GM19351 (cell line): ENCODE measurements at regions not wholly inside any gene's neighbourhood (a gene's known extent, or its start where the extent isn't known, plus 50 kb on each side); places are given as distances from the start of the nearest gene placed in this dataset.

Source experiments
- ATAC-seq: cut with Tn5 transposase; IDR thresholded peaks from one replicate; pipeline ENCODE4 v1.9.1; 2021; ENCODE audit warnings: mild to moderate bottlenecking, moderate library complexity; ENCODE audit not compliant: unreplicated experiment

DNA sequence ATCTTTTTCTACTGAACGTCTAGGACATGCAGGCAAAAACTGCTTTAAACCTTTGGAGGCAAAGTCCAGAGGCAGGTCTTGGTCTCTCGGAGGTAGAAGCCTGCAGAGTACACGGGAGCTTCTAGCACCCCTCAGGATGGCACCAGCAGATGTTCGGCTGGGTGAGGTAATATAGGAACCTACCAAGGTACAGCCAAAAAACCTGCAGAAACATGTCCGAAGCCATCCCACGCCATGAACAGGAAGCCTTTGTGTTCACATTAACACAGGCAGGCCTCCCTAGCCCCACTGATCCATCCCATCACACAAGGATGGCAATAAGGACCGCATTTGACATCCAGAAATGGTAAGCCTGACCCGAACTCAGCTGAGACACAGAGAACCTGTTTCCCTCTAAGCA, 157.9 kb upstream of the HES1 start:
- no peak for ATAC-seq

DNA sequence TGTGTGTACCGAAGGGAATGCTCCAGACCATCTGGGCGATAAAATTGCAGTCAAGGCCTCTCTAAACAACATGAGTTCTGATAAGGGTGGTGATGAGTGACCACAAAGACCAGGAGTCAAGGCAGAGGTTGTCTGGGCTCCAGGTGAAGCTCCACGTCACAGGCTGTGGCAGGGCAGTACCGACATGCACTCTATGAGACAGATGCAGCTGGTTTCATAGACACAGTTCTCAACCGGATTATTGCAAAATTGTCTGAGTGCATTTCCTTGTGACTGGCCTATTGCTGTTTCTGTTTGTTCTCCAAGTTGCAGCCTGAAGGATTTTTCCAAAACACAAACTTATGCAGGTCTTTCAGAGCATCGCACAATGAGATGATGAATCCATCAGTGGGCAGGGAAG, 157.5 kb upstream of the HES1 start:
- ATAC-seq = no peak

DNA sequence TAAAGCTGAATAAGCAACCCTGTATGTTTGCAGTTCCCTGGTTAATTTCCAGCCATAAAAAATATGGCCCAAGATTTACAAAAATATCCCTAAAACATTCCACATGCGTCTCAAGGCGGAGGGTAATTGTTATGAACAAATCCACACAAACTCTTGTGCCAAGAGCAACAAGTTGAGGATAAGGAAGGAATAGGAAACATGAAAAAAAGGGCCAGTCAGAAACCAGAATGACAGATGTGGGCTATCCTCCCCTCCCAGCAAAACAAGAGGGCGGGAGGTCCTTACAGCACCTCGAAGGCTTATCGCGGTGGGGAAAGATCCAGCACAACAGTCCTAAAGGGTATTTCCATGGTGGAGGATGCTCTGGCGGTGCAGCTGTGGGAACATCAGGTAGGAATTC, 155.6 kb upstream of the HES1 start:
- no peak for ATAC-seq

DNA sequence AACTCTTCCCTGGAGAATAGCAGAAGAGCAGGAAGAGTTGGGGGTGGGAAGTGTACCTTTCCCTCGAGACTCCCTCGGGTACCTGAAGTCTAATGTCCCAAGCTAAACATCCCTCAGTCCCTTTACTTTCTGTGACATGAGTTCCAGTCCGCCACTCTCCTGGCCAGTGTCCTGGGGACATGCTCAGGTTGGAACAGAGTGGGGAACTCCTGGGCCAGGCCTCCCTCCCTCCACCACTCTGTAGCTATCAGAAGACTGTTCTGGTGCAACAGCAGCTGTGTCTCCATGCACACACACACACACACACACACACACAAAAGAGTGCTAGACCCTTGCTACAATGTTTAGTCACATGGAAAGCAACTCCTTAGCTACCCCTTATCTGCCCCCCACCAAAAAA, 155.0 kb upstream of the HES1 start:
- ATAC-seq = no peak

DNA sequence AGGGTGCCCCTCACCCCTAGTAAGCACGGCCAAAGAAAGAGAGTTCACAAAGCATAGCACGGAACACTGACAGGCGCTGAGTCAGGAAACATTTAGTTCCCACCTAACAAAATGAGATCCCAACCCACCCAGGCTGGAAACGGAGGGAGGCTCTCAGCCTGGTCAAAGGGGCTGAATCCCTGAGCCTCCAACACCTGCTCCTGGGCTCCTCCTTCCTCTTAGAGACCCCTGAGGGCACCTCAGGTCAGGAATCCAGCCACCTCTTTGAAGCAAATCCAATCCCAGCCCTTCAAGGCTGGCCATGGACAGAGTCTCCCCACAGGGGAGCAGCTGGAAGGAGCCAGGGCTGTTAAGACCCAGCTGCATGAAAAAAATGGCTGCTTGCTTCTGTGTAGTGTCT, 154.4 kb upstream of the HES1 start:
- ATAC-seq = no peak

DNA sequence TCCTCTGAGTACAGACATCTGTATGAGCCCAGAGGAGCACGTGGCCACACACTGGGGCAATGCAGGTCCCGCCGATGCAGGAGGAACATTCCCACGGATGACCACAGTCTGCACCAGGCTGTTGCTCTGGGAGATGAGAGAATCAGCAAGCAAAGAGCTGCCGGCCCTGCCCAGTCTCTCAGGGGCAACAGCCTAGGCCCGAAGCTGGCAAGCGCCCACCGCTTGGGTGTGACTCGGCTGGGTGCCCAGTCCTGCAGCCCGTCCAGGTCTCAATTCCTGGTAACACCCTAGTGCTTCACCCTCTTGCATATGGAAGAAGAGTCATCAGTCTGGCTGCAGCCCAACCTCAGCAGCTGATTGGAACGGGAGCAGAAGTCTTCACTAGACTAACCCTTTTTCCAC, 153.7 kb upstream of the HES1 start:
- no peak for ATAC-seq

DNA sequence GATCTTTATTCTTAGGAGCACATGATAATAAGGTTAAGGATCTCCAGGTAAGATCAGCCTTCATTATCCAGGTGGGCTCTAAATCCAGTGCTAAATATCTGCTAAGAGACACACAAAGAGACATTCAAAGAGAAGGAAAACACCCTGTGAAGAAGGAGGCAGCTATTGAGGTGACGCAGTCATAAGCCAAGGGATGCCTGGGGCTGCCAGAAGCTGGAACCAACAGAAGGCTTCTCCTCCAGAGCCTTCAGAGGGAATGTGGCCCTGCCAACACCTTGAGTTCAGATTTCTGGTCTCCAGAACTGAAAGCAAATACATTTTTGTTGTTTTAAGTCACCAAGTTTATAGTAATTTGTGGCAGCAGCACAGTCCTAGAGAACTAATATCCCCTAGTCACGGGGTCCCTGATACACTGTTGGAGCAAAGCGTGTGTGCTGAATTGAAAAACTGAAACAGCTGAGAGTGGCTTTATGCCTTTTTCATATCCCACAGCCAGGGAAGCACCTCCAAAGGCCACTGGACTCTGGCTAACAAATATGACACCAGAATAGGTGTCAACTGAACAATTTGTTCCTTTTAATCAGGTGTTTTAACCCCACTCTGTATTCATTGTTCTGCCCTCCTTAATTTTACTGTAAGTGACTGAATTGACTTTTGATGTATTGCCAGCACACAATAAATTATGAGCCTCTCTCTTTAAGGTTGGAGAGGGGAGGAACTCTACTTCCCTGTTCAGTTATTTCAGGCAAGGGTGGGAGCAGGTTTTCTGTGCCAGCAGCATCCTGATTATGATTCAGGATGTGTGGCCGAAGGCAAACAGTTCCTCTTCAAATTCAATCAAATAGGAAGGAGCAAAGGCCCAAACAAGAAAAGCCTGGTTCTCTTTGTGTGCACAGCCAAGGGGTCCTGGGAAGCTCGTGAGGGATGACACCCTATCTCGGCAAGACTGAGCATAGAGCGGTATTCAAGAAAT, 151.8 kb upstream of the HES1 start:
- no peak for ATAC-seq

DNA sequence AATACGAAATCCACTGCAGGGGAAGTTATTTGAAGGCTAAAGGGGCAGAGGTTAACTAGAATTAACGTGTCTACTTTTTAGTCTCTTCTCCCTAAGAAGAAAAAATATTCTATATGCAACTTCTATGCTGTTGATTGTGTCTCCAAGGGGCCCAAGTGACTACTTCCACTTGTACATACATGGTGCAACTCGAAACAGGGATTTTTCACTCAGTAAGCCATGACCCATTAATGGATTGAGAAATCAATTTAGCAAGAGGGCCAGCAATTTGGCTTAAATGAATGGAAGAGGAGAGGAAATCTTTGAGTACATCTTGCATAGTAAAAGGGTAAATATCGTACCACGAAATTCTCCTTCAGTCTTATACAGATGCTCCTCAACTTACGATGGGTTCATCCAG, 151.1 kb upstream of the HES1 start:
- ATAC-seq = no peak

DNA sequence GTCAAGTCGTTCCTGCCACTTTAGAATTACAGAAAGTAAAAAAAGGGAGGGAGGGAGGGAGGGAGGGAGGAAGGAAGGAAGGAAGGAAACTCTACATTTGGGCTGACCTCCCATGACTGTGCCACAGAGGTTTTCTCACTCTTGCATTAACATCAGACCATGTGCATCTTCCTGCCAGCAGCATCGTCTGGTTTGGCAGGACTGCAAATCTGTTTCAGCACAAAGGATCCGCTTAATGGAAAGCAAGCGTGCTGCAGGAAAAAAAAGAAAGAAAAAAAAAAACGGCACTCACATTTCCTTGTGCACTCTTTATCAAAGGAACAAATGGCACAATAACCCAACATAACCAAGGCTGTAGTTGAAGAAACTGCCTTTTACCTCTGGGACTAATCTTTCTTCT, 148.8 kb upstream of the HES1 start:
- ATAC-seq = no peak

DNA sequence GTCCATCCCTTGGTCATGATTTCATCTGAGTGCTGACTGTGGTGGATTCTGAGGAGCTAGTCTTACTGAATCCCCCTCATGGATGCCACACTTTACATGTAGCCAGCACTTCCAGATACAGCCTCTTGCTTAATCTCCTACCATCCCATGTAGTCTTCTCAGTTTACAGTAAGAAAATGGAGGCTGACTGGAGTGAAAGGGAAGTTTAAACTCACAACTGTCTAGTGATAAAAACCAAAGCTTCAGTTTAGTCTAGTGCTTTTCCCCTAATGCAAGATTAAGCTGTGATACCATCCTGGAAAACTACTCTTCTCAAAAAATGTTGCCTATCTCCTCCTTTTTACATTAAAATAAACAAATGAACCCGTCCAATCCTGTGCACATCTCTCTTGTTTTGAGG, 146.8 kb upstream of the HES1 start:
- no peak for ATAC-seq

DNA sequence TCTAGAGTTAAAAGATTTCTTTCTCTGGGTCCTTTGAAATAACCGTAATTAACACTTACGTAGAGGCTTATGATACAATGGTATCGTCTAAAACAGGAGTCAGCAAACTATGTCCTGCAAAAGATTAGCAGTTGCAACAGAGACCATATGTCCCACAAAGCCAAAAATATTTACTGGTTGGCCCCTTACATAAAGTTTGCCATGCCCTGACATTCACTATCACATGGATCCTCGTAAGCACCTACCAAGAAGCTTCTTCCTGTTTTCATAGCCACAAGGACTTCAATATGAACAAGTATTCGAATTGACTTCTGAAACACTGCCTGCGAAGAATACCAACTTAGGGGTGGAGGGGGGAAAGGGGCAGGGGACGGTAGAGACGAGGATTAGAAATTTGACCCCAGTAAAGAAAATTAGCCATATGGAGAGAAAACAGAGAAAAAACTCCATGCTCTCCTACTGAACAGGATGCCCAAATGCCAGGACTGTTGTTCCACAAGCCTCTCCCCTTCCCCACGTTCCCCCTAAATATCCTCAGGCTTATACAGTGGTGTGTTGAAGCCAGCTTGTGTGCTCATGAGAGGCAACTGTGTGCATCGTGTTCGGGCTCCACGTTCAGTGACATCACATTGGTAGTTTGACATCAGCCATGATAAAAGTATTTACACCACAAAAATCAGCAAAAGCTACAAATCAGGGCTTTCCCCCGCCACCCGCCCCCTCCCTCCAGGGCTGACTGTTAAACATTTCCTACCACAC, 144.1 kb upstream of the HES1 start:
- no peak for ATAC-seq

DNA sequence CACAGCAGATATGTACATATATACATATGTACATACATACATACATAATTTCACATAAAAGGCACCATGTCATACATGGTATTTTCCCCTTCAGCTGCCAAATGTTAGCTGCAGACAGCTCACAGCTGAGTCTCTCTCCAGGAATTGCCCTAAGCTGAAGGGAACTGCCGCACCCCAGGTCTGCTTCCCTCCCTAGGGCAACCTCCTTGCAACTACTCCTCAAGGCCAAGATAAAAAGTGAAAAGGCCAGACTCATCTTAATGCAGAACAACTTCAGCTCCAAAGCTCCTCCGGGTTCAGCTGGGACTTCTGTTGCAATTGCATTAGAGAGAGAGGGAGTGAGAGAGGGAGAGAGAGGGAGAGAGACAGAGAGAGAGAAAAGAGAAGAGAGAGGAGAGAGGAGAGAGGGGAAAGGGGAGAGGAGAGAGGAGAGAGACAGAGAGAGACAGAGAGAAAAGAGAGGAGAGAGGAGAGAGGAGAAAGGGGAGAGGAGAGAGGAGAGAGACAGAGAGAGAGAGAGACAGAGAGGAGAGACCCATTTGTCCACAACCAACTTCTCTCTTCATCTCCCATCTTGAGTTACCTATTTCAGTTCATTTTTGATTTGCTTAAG, 143.4 kb upstream of the HES1 start:
- no peak for ATAC-seq

DNA sequence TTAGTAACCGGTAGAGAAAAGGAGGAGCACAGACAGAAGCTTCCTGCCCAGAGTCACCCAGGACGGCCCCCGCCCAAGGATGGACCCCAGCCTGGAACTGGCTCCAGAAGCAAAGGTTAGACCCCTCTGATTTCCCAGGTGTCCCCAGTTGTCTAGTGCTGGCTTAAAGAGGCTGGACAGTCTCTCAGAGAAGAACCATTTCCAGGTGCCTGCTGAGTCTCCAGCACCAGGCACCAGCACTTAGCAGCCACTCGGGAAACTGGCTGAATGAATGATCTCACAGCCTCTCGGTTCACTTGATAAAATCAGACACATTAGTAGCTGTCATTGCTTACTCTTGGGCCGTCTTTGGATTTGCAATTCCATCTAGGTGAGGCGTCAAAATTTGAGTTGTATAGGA, 139.7 kb upstream of the HES1 start:
- ATAC-seq = no peak

DNA sequence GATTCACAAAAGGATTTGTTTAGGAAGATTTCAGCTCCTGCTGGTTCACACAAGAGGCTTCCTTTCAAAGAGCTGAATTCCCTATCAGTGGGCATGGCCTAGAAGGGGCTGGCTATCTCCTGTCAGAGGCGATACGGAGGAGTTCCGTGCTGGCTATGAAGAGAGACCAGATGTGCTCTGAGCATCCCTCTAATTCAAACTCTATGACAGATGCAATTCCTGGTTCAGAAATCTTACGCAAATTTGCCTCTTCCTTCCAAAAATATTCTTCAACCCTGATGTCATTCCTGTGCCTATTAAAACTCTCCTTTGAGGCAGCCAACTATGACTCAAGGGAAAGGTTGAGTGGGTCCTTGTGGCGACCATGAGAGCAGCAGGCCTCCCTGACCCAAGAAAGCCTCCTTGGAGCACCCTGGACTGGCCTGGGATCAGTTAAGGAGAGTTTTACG, 139.3 kb upstream of the HES1 start:
- no peak for ATAC-seq

DNA sequence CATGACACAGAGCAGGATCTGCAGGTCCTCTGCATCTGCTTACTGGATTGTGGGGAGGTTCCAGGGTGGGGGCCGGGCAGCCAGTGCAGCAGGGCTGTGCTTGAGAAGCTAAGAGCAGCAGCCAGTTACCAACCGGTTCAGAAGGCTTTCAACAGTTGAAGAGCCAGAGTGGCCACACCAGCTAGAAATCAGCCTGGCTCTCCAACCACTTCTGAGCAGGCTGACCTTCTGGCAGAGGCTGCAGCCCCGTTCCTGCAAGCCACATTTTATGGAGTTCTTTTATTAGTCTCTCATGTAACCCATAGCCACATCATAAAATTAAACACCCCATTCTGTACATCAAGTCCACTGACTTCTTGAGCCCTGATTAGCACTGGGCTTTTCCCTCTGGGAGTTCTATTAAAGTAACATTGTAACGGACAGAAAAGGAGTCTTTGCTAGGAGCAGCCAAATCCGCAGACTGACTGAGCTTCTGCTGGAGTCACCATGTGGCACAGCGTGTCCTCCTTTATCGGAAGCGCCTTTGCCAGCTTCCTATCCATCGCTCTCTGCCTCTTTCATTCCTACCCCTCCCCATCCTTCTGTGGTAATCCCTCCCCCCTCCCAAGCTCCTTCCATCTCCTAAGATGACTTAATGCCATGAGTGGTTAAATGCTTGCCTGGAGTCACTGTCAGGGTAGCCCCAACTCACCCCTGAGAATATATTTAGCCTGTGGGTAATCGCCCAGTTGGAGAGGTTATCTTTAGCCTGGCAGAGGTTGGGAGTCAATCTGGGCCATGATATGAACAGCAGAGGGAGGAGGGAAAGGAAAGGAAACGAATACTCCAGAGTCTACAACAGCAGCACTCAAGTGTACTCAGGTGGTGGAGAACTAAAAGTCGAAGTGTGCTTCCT, 138.5 kb upstream of the HES1 start:
- ATAC-seq = no peak

DNA sequence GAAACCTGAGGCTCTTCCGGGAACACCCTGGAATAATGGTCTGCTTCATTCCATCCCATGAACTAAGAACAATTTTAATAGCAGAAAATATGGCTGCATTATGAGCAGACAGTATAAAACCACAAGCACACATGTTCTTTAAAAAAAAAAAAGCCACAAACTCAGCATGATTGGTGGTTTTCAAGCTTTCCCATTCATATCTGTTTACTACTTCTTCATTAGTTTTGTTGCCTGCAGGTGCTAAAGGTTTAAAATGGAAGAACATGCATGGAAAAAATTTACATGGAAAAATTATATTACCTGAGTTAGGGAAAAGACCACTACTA, 137.9 kb upstream of the HES1 start:
- no peak for ATAC-seq

DNA sequence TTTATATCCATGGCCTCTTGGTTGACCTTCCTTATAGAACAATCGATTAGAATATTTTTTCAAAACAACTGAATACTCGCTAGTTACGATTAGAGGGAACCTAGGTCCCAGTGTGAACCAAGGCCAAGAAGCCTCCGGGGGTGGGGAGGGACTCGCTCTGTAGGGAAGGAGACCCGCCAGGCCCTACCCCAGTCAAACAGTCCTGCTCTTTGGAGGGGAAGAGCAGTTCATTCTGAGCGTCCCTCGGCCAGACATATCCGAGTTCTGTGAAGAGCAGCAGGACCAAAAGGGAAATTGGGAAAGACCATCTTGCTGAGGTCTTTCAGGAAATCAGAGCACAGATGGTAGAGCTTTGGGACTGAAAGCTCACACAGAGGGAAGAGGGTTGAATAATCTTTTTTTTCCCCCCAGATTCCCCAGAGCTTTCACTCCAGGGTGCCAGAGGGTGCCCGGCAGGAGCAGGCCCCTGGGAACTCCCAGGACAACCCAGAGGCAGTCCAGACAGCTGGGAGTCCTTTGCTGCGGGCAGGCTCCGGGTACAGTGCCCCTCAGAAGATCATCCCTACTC, 137.2 kb upstream of the HES1 start:
- ATAC-seq = no peak

DNA sequence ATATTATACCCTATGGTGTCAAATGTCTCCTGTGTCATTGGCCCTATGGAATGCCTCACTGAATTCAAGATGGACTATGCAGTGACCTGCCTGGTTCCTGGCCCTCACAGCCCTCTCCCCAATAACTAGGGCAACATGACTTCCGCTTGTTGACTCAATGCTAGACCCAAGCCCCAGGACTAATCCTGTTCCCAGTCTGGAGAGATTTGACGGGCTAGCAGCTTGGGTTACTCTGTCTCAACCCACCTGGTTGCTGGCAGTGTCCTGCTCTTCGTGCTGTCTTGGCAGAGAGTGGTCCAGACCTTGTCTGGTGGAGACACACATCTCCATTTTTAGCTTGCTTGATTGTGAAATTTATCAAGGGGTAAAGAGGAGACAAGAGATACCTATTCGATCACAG, 135.8 kb upstream of the HES1 start:
- no peak for ATAC-seq

DNA sequence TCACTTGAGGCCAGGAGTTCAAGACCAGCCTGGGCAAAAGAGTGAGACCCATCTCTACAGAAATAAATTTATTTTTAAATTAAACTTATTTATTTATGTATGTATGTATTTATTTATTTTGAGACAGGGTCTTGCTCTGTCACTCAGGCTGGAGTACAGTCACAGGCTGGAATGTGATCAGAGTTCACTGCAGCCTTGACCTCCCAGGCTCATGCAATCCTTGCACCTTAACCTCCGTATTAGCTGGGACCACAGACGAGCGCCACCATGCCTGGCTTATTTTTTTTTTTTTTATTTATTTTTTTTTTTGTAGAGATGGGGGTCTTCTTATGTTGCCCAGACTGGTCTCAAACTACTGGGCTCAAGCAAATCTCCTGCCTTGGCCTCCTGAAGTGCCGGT, 135.2 kb upstream of the HES1 start:
- ATAC-seq = no peak

DNA sequence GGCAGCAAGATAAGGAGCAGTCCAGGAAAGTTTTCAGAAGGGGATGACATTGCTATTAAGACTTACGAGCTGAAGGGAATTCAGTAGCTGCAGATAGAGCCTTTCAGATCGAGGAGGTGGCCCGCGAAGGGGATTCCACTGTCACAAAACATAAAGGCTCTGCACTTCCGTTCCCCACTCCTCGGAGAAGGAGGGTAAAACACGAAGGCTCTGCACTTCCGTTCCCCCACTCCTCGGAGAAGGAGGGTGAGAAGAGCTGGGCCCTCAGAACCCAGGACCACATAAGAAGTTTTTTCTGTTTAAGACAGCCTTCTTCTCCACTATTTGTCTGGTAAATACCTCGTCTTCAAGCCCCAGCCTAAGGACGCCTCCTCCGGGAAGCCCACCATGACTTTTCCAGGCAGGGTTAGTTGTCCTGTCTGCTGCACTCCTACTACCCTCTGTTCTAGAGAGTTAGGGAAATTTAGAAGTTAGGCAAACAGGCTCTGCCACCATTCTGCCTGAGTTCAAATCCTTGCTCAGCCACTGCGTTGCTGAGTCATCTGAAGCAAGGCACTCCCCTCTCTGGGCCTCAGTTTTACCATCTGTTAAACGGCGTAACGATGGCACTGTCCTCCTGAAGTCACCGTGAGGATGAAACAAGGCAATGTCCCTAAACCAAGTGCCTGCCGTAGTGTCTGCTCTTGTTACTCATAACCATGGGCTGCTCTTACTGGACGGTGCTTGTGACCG, 134.1 kb upstream of the HES1 start:
- no peak for ATAC-seq
